AG08396 (cell line): ENCODE measurements at regions not wholly inside any gene's neighbourhood (a gene's known extent, or its start where the extent isn't known, plus 50 kb on each side); places are given as distances from the start of the nearest gene placed in this dataset.

Source experiments
- DNase-seq: peaks from one replicate; pipeline ENCODE4 v3.0.0; 2012; ENCODE audit warnings: low spot score, mixed read lengths

DNA sequence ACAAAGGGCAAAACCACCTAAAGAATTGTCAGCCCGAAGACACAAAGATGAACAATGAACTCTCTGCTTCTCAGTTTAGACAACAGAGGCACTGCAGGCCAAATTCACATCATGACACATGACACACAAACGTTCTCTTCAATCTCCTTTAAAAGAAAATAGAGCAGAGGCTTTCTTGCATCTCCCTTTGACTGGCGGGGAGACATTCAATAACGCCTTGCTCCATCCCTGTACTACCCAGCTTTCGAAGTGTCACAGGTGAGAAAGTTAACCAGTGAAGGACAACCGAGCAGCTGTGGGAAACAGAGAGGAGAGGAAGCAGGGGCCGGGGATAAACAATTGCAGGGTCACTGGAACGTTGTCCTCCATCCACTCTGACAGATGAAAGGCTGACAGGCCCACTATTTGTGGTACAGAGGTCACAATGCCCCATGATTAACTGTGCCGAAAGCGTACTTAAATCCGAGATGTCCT lies 130.8 kb downstream of the PHLDA1 start:
- no peak for DNase-seq

DNA sequence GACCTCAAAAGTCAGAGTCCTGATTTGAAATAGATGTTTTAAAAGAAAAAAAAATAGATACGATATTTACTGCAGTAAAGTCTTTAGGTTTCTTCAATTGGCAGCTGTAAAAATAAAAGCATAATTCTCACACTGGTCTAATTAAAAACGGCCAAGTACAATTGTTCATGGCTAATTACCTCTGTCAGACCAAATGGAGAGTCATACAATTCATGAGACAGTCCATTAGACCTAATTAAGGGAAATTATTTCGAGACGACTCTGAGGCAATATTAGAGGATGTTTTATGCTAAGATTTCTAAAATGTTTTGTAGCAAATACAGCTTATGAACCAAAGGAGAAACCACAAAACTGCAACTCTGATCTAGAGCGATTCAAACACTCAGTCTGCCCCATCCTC lies 131.3 kb downstream of the PHLDA1 start:
- no peak for DNase-seq

DNA sequence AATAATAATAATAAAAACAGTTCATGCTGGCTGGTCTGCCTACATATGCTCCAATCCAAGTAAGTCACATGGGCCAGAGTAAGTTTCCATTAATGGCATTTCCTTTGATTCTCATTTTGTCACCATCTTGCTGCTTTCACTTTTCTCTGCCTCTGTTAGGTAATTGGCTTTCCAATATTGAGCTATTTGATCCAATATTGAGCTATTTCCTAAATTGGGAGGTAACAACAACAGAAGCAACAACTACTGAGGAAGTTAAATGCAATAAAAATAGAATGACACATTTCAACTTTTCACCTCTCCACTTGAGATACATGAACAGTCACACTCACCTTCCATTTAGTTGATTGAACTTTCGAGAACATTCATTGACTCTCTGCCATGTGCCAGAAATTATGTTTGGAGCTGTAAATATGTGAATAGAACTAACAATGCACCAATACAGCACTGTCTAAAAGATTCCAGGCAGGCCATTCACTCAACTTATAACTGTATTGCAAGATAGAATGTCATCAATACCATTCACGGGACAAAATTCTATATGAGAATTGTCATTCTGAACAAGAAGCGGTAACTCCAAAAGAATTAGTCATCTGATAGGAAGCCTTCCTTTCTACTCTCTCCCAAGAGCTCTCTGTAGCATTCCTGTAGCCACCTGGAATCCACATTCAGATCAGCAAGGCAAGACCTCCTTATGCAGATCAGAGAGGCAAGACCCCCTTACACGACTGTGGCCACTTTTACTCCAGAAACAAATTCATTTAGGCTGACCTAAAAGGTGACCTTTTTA lies 136.4 kb downstream of the PHLDA1 start:
- no peak for DNase-seq

DNA sequence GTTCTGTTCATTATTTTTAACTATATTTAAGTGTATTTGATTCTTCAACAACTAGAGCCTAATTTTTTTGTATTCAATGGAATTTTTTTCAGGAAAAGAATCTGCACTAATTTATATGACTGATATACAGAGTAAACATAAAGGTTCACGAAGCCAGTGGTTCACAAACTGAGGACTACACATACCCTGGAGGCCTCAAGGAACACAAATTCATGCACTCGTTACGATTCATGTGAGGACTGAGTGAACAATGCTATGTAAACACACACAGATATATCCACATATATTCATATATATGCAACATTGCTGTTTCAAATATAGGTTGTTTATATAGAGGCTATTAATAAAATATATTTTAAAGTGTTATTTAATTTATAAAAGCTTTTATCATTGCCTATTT lies 137.8 kb downstream of the PHLDA1 start:
- no peak for DNase-seq

DNA sequence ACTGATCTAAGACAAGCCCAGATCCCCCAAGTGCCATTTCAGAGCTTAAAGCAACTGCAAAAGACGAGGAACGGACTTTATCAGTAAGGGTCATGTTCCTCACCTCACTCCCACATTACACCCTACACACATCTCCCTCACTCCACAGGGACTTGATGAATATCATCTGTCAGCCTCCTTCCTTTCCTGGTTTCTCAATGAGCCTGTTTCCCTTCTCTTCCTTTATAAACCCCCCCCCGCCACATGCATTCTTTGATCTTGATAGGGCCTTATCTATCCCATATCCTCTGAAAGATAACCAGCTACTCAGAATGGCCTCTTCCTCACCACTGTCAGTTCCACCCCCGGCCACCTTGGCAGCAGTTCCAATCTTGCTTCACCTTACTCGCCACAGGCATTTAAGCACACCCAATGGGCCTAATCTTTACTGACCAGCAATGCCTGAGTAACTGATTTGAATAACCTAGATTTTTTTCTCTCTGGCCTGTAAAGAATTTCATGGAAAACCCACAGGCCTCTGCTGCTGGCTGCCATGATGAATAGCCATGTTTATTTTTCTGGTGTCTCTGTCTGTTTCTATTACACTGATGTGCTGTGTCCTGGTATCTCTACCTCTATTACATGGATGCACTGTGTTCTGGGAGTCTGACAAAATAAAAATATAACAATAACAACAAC lies 138.7 kb downstream of the PHLDA1 start:
- peak; percentile 46 for DNase-seq

DNA sequence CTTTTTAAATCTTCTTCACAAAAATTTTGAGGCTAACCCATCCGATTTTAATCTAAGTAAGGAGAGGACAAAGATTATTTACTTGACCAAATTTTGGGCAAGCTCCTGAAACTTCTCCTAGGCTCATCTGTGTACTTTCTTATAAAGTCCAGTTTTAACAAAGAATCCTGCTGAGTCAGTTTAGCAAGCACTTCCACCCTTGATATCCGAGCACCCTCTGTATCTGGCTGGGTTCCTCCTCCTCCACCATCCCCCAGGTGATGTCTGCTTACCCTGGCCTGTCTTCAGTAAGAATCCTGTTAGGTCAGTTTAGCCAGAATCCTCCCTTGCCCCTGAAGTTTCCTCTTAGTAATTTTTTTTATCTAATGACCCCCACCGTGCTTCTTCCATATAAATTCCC lies 140.5 kb downstream of the PHLDA1 start:
- DNase-seq = no peak

DNA sequence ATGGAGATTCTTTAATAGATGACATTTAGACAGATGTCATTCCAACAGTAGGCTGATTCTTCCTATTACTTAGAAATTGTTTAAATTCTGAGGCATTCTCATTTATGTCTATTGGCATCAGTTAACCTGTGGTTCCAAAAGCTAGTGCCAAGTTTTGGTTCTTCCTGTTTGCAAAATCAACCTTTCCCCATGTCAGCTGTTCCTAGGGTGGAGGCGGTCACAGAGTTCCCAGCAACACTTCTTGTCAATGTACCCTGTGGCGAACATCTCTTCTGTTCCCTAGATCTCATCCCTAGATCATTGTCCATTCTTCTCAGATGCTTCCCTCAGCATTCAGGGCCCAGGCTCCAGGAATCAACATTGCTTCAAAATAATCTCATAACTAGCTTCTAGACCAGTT lies 140.9 kb downstream of the PHLDA1 start:
- DNase-seq = no peak

DNA sequence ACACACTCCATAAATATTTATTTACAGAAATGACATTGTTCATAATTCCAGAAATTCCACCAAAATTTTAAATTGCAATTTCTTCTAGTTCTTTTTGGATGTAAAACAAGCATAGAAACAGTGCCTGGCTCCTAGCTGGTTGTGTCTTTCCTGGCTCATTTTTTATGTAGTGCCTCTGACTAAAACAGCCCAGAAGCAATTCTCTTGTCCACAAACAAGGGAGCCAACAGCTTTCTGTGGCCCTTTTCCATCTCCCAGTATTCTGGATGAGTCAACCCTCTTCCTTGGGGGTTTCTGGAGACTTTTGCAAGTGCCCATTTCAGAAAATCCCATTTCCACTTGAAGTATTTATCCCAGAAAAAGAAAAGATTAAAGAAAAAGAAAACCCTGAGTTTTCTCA lies 141.4 kb downstream of the PHLDA1 start:
- no peak for DNase-seq

DNA sequence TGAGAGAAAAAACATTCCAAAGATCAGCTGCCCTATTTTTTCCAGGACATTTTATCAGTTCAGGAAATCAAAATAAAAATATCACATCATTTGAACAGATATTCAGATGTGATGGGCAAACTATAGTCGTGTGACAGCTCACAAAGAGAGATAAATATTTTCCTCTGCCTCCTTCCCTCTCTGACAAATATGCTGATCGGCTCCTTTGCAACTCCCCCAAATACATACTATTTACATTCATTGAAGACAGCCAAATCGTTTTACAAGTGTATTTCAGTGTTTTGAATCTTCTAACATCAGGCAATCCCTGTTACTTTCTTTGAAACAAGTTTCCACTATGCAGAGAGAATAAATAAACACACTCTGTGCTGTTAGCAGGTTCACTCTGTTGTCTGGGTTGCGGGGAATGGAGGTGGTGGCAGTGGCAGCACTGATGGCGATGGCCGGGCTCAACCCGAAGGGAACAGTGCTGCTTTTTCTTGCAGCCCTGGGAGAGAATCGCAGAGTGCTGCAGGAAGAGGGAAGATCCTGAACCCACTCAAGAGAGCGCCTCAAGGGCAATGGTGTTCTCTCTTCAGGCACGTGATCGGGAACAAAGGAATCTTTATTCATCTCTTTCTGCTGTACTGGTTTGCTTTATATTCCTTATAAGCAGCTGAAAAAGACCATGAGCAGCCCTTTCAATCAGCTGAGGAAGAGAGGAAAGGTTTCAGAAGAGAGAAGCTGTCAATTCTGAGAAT lies 142.5 kb downstream of the PHLDA1 start:
- no peak for DNase-seq

DNA sequence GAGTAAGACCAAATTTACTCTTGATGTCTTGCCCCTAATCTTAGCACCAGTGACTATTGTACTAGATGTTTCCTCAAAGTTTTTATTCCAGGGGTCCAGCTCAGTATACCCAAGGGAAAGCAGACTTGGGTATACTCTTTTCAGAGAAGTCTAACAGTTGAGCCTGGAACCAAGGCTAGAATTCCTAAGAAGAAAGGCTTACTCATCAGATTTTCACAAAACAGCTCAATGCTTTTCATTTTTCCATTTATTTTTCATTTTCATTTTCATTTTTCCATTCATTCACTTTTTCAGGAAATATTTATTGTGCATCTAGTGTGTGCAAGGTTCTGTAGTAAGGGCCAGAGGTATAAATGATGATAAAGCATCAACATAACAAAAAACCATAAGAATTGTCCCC lies 143.2 kb downstream of the PHLDA1 start:
- no peak for DNase-seq

DNA sequence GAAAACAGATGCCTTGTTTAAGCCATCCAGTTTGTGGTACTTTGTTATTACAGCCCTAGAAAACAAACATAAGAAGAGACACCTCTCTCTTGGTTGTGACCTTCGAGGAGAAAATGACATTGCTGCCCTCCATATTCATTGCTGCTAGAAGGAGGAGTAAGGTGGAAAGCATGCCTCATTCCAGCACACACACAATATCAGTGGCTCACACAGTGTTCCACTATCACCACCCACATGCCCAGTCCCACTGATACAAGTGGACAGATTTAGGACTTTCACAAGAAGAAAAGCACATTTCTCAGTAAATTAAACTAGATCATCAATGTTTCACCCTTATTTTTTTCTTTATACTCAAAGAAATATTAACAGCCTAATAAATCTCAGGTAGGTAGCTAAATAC lies 143.6 kb downstream of the PHLDA1 start:
- DNase-seq = no peak

DNA sequence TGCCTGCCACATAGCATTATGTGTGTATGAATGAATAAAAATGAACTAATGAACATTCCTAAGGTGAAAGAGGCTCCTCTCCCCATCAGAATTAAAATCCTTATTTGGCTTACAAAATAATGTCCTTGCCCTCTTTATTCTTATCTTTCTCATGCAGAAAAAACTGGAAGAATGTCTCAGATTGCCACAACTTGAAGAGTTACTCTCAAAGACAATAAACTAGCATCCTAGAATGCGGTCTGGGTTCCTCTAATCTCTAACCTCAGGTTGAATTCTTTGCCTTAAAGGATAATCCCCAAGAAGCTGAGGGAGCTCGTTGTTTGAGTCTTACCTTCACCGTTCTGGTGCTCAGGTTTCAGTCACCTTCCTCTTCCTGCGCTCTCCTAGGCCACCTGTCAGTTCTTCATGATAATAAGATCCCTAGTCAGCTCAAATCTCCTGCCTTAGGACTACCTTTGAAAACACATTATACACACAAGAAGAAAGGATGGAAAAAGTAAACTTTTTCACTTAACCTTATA lies 147.1 kb downstream of the PHLDA1 start:
- no peak for DNase-seq

DNA sequence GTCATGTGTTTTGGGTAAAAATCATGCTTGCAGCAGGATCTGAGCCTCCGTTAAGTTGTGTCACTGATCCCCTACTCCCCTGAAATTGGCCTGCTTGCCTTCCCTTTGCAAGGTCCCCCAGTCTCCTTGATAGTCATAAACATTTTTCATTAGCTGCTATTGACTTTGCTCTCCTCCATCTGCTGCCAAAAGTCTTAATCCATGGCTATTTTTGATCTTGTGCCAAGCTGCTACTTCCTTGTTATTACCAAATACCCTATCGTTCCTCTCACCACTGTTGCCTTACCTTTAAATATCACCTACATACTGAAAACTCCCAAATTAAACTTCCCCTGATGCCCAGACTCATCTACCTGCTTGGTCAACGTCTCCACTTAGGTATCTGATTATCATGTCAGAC lies 148.3 kb downstream of the PHLDA1 start:
- DNase-seq = no peak

DNA sequence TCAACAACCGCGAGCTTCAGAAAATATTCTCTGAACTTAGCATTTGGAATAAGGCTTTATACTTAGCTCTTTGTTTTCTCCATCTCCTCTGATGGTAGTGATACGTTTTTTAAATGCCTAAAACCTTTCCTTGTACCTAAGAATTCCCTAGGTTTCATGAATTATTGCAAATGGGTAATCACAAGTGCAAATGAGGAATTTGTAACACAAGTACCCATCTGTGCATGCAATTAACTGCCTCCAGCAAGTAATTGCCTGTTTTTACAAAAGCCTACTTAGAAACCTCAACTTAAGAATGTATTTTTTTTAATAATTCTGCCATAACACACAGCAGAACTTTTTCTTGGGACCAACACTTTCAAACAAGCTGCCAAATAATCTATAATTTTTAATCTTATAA lies 149.2 kb downstream of the PHLDA1 start:
- no peak for DNase-seq

DNA sequence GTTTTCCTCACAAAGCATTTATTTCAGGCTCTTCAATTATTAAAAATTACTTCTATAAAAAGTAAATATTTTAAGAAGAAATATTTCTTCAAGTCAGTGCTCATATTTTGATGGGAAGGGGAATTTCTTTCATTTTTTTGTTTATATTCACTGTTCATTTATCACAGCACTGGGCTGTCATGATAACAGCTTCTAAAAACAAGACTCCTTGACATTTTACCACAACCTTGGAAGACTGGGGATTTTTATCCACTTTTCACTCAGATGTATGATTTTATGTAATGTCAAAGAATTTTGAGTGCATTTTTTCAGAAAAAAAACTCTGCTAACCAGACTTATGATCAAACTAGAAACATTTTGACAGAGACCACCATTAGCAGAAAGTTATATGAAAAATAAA lies 149.7 kb downstream of the PHLDA1 start:
- DNase-seq = no peak

DNA sequence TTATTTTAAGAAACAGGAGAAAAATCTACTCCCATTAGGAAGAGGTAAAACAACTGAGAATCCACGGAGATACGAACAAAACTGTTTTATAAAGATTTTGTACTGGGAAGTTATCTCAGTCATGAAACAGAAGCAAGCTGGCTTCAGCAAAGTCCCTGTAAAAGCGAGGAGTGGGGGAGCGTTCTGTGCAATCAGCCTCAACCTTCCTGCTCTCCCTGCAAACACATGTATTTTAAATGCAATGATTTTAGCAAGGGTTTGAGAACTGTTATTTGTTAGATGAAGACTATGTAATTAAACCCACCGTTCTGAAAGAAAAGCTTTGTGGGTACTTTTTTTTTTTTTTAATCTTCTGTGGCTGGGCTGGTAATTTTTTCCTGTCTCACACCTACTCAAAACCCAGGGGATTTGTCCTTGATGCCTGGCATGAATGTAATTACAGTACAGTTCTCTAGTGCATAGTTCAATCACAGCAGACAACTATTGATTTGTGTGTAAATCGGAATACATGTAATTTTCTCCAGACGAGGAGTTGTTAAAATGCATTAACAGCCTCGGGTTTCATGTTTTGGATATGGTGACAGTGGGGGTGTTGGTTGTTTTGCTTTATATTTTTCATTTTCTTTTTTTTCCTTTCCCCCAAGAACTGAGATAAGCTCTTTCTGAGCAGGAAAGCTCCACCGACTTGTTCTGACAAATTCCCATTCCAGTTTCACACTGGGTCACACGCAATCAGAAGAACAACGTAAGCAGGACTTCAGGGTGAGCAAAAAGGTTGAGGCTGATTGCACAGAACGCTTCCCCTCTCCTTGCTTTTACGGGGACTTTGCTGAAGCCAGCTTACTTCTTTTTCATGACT lies 153.6 kb downstream of the PHLDA1 start:
- no peak for DNase-seq

DNA sequence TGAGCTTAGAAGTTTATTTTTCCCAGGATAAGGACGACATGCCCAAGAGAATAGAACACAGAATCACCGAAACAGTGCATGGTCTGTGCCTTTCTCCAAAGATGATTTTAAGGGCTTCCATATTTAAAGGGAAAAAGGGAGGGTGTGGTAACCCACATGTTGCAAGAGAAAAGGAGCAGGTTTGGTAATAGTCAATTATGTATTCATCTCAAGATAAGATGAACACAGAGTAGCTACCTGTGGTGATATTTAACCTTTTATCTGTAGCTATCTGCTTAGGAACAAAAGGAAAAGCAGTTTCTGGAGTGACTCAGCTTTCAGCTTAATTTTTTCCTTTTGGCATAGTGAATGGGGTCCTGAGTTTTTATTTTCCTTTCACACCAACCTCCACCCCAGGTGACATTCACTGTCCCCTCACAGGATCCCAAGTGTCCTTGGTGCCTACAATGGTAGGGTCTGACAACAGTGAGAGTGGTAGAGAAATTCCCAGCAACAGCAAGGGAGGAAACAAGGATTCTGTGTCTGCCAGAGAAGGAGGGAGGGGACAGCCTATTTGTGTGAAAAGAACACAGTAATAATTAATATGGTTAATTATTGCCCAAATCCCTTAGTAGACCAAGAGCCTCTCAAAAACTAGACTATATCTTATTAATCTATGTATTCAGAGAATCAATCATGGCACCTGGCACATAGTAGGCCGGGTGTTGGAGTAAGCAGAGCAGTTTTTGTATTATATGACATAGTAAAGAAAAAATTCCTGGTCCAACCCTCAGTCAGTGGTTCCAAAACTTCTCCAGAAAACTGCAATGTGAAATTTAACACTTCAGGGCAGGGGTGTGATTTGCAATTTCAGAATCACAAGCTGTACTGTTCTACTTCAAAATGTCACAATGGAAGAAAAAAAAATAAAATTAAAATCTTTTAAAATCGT lies 154.5 kb downstream of the PHLDA1 start:
- no peak for DNase-seq

DNA sequence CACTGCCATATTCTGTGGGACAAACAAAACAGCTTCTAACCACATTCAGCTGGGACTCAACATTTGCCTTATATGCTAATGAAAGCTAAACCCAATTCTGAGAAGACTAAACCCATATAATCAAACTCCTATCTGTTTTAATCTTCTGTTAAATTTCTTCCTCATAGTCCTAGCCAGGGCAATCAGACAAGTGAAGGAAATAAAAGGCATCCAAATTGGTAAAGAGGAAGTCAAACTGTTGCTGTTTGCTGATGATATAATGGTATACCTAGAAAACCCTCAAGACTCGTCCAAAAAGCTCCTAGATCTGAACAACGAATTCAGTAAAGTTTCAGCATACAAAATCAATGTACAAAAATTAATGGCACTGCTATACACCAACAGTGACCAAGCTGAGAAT lies 157.1 kb downstream of the PHLDA1 start:
- DNase-seq = no peak

DNA sequence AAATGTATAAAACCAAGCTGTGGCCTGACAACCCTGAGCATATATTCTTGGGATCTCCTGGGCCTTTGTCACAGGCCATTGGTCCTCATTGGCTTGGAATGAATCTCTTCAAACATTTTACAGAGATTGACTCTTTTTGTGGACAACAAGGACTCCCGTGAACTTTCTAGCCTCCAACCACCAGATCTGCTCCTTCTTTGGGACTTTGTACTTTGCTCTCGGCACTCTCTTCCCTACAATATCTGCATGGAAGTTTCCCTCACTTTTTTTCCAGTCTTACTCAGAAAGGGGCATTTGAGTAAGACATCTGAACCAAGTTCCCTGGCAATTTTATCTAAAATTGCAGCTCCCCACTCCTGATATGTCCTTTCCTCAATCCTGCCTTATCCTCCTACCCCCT lies 158.8 kb downstream of the PHLDA1 start:
- DNase-seq = no peak

DNA sequence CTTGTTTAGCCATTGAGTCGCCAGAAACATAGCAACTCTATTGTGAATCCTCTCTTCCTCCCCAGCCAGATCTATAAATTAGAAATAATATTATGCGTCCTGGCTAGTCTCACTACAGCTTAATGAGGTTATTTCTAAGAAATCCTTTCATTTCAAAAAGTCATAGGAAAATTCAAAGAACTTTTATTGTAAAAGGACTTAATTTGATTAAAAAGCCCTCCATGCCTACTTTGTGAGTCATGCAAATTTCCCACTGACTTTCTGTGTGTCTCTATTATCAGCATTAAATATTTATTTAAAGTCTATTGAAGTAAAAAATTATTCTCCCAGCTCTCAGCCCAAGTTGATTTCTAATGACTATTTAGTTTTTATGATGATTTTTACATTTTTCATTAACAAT lies 160.7 kb downstream of the PHLDA1 start:
- no peak for DNase-seq

DNA sequence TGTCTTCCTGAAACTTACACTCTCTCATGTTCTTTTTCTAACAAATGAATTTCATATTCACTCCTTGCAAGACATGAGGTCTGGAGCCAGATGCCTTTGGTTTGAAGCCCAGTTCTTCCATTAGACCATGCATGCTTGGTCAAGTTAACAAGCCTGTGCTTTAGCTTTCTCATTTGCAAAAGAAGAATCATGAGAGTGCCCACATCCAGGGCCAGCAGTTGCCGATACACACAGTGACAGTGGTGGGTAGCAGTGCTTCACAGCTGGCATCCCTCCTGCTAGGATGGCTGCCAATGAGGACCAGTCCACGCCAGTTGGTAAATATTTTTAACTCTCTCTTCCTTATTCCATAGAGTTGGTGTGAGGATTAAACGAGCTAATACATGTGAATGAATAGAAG lies 163.1 kb downstream of the PHLDA1 start:
- DNase-seq = no peak
